HCT116 (cell line): ENCODE measurements at regions not wholly inside any gene's neighbourhood (a gene's known extent, or its start where the extent isn't known, plus 50 kb on each side); places are given as distances from the start of the nearest gene placed in this dataset.

Experiments used
- ATF3 ChIP-seq: IDR thresholded peaks from 2 replicates; pipeline ENCODE4 v1.6.1; 2012
- CTCF ChIP-seq, 3 experiments: fragments of 200-600 bp in 1 of 3; sonication (generic) in 1 of 3; IDR thresholded peaks in 2 of 3; conservative IDR thresholded peaks in 1 of 3; 2 replicates each; pipeline ENCODE4 v1.5.1; 2012 to 2017; ENCODE audit warnings: low read depth in 2 of 3, low read length in 2 of 3, antibody characterized with exemption in 1 of 3, borderline replicate concordance in 1 of 3, control low read depth in 1 of 3, mild to moderate bottlenecking in 1 of 3, mixed read lengths in 1 of 3, mixed run types in 1 of 3, moderate library complexity in 1 of 3; ENCODE audit not compliant: insufficient read depth in 1 of 3
- EGR1 ChIP-seq: IDR thresholded peaks from 2 replicates; pipeline ENCODE4 v1.6.1; 2012; ENCODE audit warnings: low read depth
- EZH2 ChIP-seq: fragments of 200-600 bp; sonication (generic); IDR thresholded peaks from 2 replicates; pipeline ENCODE4 v1.6.1; 2017; ENCODE audit warnings: antibody characterized with exemption, mixed run types
- FOSL1 ChIP-seq: IDR thresholded peaks from 2 replicates; pipeline ENCODE4 v1.6.1; 2012; ENCODE audit warnings: low read depth
- JUND ChIP-seq: IDR thresholded peaks from 2 replicates; pipeline ENCODE4 v1.6.1; 2012
- POLR2A ChIP-seq: IDR thresholded peaks from 2 replicates; pipeline ENCODE4 v1.7.0; 2011; ENCODE audit warnings: borderline replicate concordance; ENCODE audit not compliant: insufficient read depth, insufficient read length; ENCODE audit errors: extremely low read depth
- POLR2AphosphoS5 ChIP-seq: IDR thresholded peaks from 2 replicates; pipeline ENCODE4 v1.6.1; 2011; ENCODE audit warnings: mild to moderate bottlenecking, low read depth, low read length, moderate library complexity
- SIN3A ChIP-seq: IDR thresholded peaks from 2 replicates; pipeline ENCODE4 v1.6.1; 2012; ENCODE audit warnings: low read depth
- ZBTB33 ChIP-seq: IDR thresholded peaks from 2 replicates; pipeline ENCODE4 v1.6.1; 2011; ENCODE audit warnings: mild to moderate bottlenecking, low read length, moderate library complexity; ENCODE audit not compliant: insufficient replicate concordance; ENCODE audit errors: extremely low read depth
- ZNF274 ChIP-seq: fragments of 200-500 bp; sonication (Bioruptor generic); IDR thresholded peaks from 2 replicates; pipeline ENCODE4 v1.6.1; 2014; ENCODE audit warnings: mild to moderate bottlenecking, low read depth, low read length, inconsistent platforms
- TF ChIP-seq, protein P1 (sequence below): IDR thresholded peaks from 2 replicates; pipeline ENCODE4 v1.6.1; 2012

DNA sequence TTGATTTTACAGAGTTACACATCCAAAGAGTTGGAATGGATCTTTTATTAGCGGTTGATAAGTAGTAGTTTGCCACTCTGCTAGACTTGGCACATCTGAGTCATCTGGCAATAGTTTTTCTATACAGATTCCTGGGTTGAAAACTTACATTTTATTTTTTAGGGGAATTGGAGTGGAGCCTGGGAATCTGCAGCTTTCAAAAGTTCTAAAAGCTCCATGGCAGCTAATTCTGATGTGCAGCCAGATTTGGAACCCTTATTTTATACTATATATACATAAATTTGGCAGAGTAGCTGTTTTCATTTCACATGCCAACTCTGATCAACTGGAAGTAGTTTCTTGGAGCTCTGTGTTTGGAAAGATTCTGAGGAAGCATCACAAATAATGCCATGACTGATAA, 715.5 kb downstream of the TLR4 start:
- TF ChIP-seq SIN3A (no peak), CTCF (IDR thresholded peaks at IDR 0.05 in 2 of 3, conservative IDR thresholded peaks at IDR 0.05 in 1 of 3; ENCODE audit: borderline replicate concordance in 1 of 3, insufficient read depth in 1 of 3, low read depth in 2 of 3, low read length in 2 of 3) (no peak), ZNF274 (no peak), POLR2A (no peak), EGR1 (no peak), ZBTB33 (no peak), ATF3 (no peak), JUND (no peak), EZH2 (no peak), POLR2AphosphoS5 (no peak), FOSL1 (no peak)
- TF ChIP-seq, protein P1, sequence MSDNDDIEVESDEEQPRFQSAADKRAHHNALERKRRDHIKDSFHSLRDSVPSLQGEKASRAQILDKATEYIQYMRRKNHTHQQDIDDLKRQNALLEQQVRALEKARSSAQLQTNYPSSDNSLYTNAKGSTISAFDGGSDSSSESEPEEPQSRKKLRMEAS = no peak
